ENCODE measurements at regions not wholly inside any gene's neighbourhood (a gene's known extent, or its start where the extent isn't known, plus 50 kb on each side); places are given as distances from the start of the nearest gene placed in this dataset.

- H3K9ac ChIP-seq (ENCODE audit: low read depth, low read length): no peak overlapping the region
- no peaks in the 10 kb centered on the region for H3K27me3 ChIP-seq (ENCODE audit: insufficient read depth, low read length)
- no peaks in the 10 kb centered on the region for H3K9me3 ChIP-seq (ENCODE audit: insufficient read depth, low read depth, low read length)
- H3K36me3 ChIP-seq (ENCODE audit: insufficient read depth, low read depth, low read length): no peaks in the 10 kb centered on the region
- no peak overlapping the region for H3K4me3 ChIP-seq (ENCODE audit: low read length)
- H3K27ac ChIP-seq (ENCODE audit: low read length): no peak overlapping the region
- no peaks in the 10 kb centered on the region for H3K4me1 ChIP-seq (ENCODE audit: insufficient read depth, low read length)
Observed at GRCh38 chr11:95544095-95544856, 245.3 kb downstream of the FAM76B start.

- Histone ChIP-seq H3K27ac (ENCODE audit: low read length) (no peak overlapping the region), H3K9ac (ENCODE audit: low read depth, low read length) (no peak overlapping the region), H3K9me3 (ENCODE audit: insufficient read depth, low read depth, low read length) (no peaks in the 10 kb centered on the region), H3K36me3 (ENCODE audit: insufficient read depth, low read depth, low read length) (no peaks in the 10 kb centered on the region), H3K27me3 (ENCODE audit: insufficient read depth, low read length) (no peaks in the 10 kb centered on the region), H3K4me3 (ENCODE audit: low read length) (no peak overlapping the region), H3K4me1 (ENCODE audit: insufficient read depth, low read length) (no peaks in the 10 kb centered on the region)
Observed at GRCh38 chr11:95542868-95543551, 246.6 kb downstream of the FAM76B start.

- H3K4me1 ChIP-seq (ENCODE audit: insufficient read depth, low read length): no peaks in the 10 kb centered on the region
- H3K4me3 ChIP-seq (ENCODE audit: low read length): no peak overlapping the region
Observed at GRCh38 chr11:95541715-95542114, 247.9 kb downstream of the FAM76B start.

GRCh38 chr11:95536047-95536690 lies 253.4 kb downstream of the FAM76B start:
- H3K4me3 ChIP-seq (ENCODE audit: low read length): no peak overlapping the region
- H3K36me3 ChIP-seq (ENCODE audit: insufficient read depth, low read depth, low read length): no peaks in the 10 kb centered on the region
- H3K9me3 ChIP-seq (ENCODE audit: insufficient read depth, low read depth, low read length): no peaks in the 10 kb centered on the region
- no peaks in the 10 kb centered on the region for H3K27me3 ChIP-seq (ENCODE audit: insufficient read depth, low read length)
- no peak overlapping the region for H3K27ac ChIP-seq (ENCODE audit: low read length)
- H3K4me1 ChIP-seq (ENCODE audit: insufficient read depth, low read length): no peaks in the 10 kb centered on the region
- H3K9ac ChIP-seq (ENCODE audit: low read depth, low read length): no peak overlapping the region

More at GRCh38 chr11:95541715-95542114, 247.9 kb downstream of the FAM76B start:
- no peaks in the 10 kb centered on the region for H3K27me3 ChIP-seq (ENCODE audit: insufficient read depth, low read length)
- no peak overlapping the region for H3K27ac ChIP-seq (ENCODE audit: low read length)
- H3K9ac ChIP-seq (ENCODE audit: low read depth, low read length): no peak overlapping the region
- no peaks in the 10 kb centered on the region for H3K36me3 ChIP-seq (ENCODE audit: insufficient read depth, low read depth, low read length)
- no peaks in the 10 kb centered on the region for H3K9me3 ChIP-seq (ENCODE audit: insufficient read depth, low read depth, low read length)

GRCh38 chr11:95534809-95535208 lies 254.8 kb downstream of the FAM76B start:
- no peaks in the 10 kb centered on the region for H3K4me1 ChIP-seq (ENCODE audit: insufficient read depth, low read length)
- no peaks in the 10 kb centered on the region for H3K27me3 ChIP-seq (ENCODE audit: insufficient read depth, low read length)
- no peaks in the 10 kb centered on the region for H3K9me3 ChIP-seq (ENCODE audit: insufficient read depth, low read depth, low read length)
- H3K27ac ChIP-seq (ENCODE audit: low read length): no peak overlapping the region
- H3K36me3 ChIP-seq (ENCODE audit: insufficient read depth, low read depth, low read length): no peaks in the 10 kb centered on the region
- no peak overlapping the region for H3K4me3 ChIP-seq (ENCODE audit: low read length)
- no peak overlapping the region for H3K9ac ChIP-seq (ENCODE audit: low read depth, low read length)

GRCh38 chr11:95534226-95534625 lies 255.4 kb downstream of the FAM76B start:
- Histone ChIP-seq H3K27ac (ENCODE audit: low read length) (no peak overlapping the region), H3K9me3 (ENCODE audit: insufficient read depth, low read depth, low read length) (no peaks in the 10 kb centered on the region), H3K4me3 (ENCODE audit: low read length) (no peak overlapping the region), H3K36me3 (ENCODE audit: insufficient read depth, low read depth, low read length) (no peaks in the 10 kb centered on the region), H3K9ac (ENCODE audit: low read depth, low read length) (no peak overlapping the region), H3K27me3 (ENCODE audit: insufficient read depth, low read length) (no peaks in the 10 kb centered on the region), H3K4me1 (ENCODE audit: insufficient read depth, low read length) (no peaks in the 10 kb centered on the region)

GRCh38 chr11:95531116-95531515 lies 258.5 kb downstream of the FAM76B start:
- Histone ChIP-seq H3K4me1 (ENCODE audit: insufficient read depth, low read length) (no peaks in the 10 kb centered on the region), H3K9ac (ENCODE audit: low read depth, low read length) (no peak overlapping the region), H3K27ac (ENCODE audit: low read length) (no peak overlapping the region), H3K9me3 (ENCODE audit: insufficient read depth, low read depth, low read length) (no peaks in the 10 kb centered on the region), H3K36me3 (ENCODE audit: insufficient read depth, low read depth, low read length) (no peaks in the 10 kb centered on the region), H3K4me3 (ENCODE audit: low read length) (no peak overlapping the region), H3K27me3 (ENCODE audit: insufficient read depth, low read length) (no peaks in the 10 kb centered on the region)

- H3K4me3 ChIP-seq (ENCODE audit: low read length): no peak overlapping the region
- no peak overlapping the region for H3K9ac ChIP-seq (ENCODE audit: low read depth, low read length)
- no peaks in the 10 kb centered on the region for H3K4me1 ChIP-seq (ENCODE audit: insufficient read depth, low read length)
- no peaks in the 10 kb centered on the region for H3K9me3 ChIP-seq (ENCODE audit: insufficient read depth, low read depth, low read length)
- H3K36me3 ChIP-seq (ENCODE audit: insufficient read depth, low read depth, low read length): no peaks in the 10 kb centered on the region
- H3K27me3 ChIP-seq (ENCODE audit: insufficient read depth, low read length): no peaks in the 10 kb centered on the region
- no peak overlapping the region for H3K27ac ChIP-seq (ENCODE audit: low read length)
Observed at GRCh38 chr11:95524314-95525036, 265.1 kb downstream of the FAM76B start.

GRCh38 chr11:95522874-95523273 lies 266.7 kb downstream of the FAM76B start:
- no peaks in the 10 kb centered on the region for H3K36me3 ChIP-seq (ENCODE audit: insufficient read depth, low read depth, low read length)
- H3K27me3 ChIP-seq (ENCODE audit: insufficient read depth, low read length): no peaks in the 10 kb centered on the region
- H3K4me3 ChIP-seq (ENCODE audit: low read length): no peak overlapping the region
- H3K27ac ChIP-seq (ENCODE audit: low read length): no peak overlapping the region
- H3K9ac ChIP-seq (ENCODE audit: low read depth, low read length): no peak overlapping the region
- no peaks in the 10 kb centered on the region for H3K9me3 ChIP-seq (ENCODE audit: insufficient read depth, low read depth, low read length)
- no peaks in the 10 kb centered on the region for H3K4me1 ChIP-seq (ENCODE audit: insufficient read depth, low read length)

- no peak overlapping the region for H3K4me3 ChIP-seq (ENCODE audit: low read length)
- H3K4me1 ChIP-seq (ENCODE audit: insufficient read depth, low read length): no peaks in the 10 kb centered on the region
- no peak overlapping the region for H3K27ac ChIP-seq (ENCODE audit: low read length)
- no peaks in the 10 kb centered on the region for H3K9me3 ChIP-seq (ENCODE audit: insufficient read depth, low read depth, low read length)
- no peaks in the 10 kb centered on the region for H3K36me3 ChIP-seq (ENCODE audit: insufficient read depth, low read depth, low read length)
- no peak overlapping the region for H3K9ac ChIP-seq (ENCODE audit: low read depth, low read length)
- no peaks in the 10 kb centered on the region for H3K27me3 ChIP-seq (ENCODE audit: insufficient read depth, low read length)
Observed at GRCh38 chr11:95521862-95522261, 267.7 kb downstream of the FAM76B start.

- no peak overlapping the region for H3K4me3 ChIP-seq (ENCODE audit: low read length)
Observed at GRCh38 chr11:95521133-95521542, 268.4 kb downstream of the FAM76B start.

More at GRCh38 chr11:95521133-95521542, 268.4 kb downstream of the FAM76B start:
- no peak overlapping the region for H3K9ac ChIP-seq (ENCODE audit: low read depth, low read length)
- H3K36me3 ChIP-seq (ENCODE audit: insufficient read depth, low read depth, low read length): no peaks in the 10 kb centered on the region
- H3K27me3 ChIP-seq (ENCODE audit: insufficient read depth, low read length): no peaks in the 10 kb centered on the region
- H3K27ac ChIP-seq (ENCODE audit: low read length): no peak overlapping the region
- H3K9me3 ChIP-seq (ENCODE audit: insufficient read depth, low read depth, low read length): no peaks in the 10 kb centered on the region
- no peaks in the 10 kb centered on the region for H3K4me1 ChIP-seq (ENCODE audit: insufficient read depth, low read length)

Data from iPS-20b (cell line).